GM12873 (cell line): ENCODE measurements at regions not wholly inside any gene's neighbourhood (a gene's known extent, or its start where the extent isn't known, plus 50 kb on each side); places are given as distances from the start of the nearest gene placed in this dataset.

ENCODE experiments used
- TF ChIP-seq, protein P1 (sequence below): IDR thresholded peaks from 2 replicates; pipeline ENCODE4 v1.5.1; 2012; ENCODE audit warnings: low read depth, mild to moderate bottlenecking, moderate library complexity, low read length, control low read depth; ENCODE audit not compliant: insufficient read depth; ENCODE audit errors: missing control alignments

DNA sequence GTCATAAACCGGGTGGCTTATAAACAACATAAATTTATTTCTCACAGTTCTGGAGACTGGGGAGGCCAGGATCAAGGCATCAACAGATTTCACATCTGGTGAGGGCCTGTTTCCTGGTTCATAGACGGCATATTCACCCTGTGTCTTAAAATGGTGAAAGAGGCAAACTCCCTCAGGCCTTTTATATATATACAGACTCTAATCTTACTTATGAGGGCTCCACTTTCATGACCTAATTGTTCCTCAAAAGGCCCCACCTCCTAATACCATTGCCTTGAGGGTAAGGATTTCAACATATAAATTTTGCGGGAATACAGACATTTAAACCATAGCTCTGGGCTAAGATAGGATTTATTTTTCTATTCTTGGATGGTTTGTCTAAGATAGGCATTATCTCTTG, 187.2 kb downstream of the PPP1R3A start:
- TF ChIP-seq, protein P1, sequence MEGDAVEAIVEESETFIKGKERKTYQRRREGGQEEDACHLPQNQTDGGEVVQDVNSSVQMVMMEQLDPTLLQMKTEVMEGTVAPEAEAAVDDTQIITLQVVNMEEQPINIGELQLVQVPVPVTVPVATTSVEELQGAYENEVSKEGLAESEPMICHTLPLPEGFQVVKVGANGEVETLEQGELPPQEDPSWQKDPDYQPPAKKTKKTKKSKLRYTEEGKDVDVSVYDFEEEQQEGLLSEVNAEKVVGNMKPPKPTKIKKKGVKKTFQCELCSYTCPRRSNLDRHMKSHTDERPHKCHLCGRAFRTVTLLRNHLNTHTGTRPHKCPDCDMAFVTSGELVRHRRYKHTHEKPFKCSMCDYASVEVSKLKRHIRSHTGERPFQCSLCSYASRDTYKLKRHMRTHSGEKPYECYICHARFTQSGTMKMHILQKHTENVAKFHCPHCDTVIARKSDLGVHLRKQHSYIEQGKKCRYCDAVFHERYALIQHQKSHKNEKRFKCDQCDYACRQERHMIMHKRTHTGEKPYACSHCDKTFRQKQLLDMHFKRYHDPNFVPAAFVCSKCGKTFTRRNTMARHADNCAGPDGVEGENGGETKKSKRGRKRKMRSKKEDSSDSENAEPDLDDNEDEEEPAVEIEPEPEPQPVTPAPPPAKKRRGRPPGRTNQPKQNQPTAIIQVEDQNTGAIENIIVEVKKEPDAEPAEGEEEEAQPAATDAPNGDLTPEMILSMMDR, result no peak

DNA sequence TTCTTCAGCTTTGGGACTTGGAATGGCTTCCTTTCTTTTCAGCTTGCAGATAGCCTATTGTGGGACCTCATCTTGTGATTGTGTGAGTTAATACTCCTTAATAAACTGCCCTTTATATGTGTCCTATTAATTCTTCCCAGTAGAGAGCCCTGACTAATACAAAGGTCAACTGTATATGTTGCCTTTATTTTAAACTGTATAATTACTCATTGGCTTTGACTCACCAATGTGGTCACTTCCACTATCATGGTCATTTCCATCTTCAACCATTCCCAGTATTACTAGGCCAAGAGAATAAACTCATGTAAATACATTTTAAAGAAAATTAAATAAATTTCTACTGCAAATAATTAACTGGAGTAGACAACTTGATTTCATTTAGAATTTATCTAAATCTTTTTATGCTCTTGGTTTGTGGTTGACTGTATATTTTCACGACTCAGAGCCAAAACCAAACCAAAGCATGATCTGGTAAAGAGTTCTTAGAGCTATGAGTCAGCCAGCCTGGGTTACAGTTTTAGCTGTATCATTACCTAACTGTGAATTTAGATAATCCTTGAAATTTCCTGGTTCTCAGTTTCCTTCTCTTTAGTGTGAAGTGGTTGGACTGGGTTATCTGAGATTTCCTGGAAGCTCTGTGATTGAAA, 188.4 kb downstream of the PPP1R3A start:
- TF ChIP-seq, protein P1, result no peak

DNA sequence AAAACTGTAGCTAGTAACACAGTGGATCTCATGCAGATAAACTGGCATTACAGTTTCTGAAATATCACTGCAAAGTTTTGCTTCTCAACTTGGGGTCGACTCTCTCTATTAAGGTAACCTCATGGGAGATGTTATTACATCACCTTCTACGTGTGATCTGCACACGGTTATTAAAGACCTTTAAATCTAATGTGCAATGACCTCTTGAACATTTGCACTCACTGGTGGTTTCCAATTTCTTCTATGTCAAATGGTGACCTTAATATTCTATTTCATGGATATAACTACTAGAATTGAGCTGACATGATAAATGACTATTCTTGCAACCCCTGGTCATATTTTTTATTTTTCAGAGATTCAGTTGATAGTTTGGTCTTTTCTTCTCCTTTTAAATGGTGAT, 191.3 kb downstream of the PPP1R3A start:
- TF ChIP-seq, protein P1, result no peak

DNA sequence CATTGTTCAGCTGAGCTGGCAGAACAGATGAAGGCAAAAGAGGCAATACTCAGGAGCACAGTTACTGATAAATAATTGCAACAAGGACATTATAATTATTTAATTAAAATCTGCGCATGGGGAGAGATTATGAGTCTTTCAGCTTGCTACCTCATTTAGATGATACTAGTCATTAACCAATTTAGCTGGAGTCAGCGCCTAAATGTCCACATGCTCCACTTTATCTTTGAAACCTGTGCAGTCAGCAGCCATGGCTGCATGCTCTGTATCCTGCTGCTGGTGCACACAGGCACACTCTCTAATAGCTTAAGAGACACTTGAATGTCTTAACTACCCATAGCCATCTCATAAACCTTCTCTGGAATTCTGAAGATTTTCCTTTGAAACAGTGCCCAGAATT, 196.8 kb downstream of the PPP1R3A start:
- TF ChIP-seq, protein P1, result no peak

DNA sequence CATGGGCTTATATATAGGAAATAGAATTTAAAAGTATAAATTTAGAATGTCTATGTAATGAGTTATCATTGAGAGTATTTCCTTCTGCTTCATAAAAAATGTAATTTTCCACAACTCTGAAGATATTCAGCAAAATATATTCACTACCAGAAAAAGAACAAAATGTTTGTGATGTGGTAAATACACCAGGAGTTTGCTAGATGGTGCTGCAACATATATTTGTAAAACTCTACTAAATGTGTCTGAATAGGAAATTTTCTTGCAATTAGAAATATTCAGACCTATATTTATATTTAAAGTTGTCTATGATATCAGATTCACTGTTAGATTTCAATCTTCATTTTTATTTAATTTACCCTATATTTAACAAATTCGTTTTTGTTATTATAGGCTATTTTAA, 201.1 kb downstream of the PPP1R3A start:
- TF ChIP-seq, protein P1, result no peak

DNA sequence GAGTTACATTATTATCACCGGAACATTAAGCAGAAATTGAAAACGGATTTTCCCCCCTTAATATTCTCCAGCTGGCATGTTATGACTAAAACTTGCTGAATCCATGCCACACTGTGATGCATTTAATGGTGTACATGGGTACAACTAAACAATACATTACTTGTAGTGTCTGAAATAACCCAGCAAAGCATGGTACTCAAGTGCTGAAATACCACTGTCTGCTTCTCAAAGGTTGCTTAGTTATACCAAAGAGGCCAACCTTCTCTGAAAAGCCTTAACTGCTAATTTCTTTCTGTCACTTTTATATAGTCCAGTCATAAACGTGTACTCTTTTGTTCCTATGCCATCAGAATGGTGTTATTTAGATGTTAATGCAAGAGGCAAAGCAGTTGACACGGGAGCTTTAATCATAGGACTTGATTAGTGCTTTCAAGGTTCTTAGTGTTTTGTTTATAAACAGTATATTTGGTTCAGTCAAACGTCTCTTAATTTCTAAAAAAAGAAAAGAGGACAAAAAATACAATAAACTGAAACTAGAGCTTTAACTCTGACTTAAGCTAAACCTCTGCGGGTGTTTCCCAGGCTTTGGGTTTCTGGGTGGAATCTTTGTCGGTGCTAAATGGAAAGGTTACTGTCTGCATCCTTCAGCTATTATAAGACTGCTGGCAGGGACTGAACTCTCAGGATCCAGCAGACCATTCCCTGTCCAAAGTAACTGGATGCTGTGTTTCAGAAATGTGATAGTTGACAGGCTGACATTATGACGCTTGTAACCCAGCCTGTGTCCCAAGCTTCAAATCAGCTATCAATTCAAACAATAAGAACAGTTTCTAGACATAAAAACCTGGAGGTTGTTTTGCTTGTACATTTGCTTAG, 202.6 kb downstream of the PPP1R3A start:
- TF ChIP-seq, protein P1, result no peak

DNA sequence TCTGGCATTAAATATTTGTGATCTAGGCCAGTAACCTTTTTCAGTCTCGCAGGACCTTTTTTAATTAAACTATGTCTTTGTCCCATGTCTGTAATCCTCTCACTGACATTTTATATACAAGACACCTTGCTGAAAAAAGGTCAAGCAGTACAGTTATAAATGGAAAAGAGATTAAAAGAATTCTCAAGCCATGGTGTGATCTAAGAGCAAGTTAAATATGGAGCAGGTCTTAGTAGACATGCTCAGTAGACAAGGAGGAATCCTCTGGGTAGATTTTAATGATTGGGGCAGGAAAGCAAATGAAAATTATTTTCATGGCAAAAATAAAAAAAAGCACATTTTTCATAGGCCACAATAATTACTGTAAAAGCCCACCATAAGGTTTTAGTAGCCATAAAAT, 203.5 kb downstream of the PPP1R3A start:
- TF ChIP-seq, protein P1, result no peak
